Psoas muscle (tissue), 7 donors: ENCODE measurements at regions not wholly inside any gene's neighbourhood (a gene's known extent, or its start where the extent isn't known, plus 50 kb on each side); places are given as distances from the start of the nearest gene placed in this dataset.

Experiments used
- ATAC-seq, 4 donors: fragments of 200-7000 bp; cut with Tn5 transposase; one replicate each; pipeline ENCODE4 v1.9.1; 2020; ENCODE audit warnings: moderate library complexity in 3 of 4, mild to moderate bottlenecking in 2 of 4
- DNase-seq, 2 donors: peaks; one replicate each; pipeline ENCODE4 v3.0.0-alpha.2; 2020
- H3K27ac ChIP-seq: fragments of 200-600 bp; one replicate; pipeline ENCODE4 v1.8.0; 2022
- H3K27me3 ChIP-seq, 3 donors: fragments of 200-600 bp in 1 of 3; one replicate each; pipeline versions ENCODE4 v1.6.1 to v1.8.0; 2013 to 2022; ENCODE audit warnings: low read length in 2 of 3, mild to moderate bottlenecking in 2 of 3, moderate library complexity in 1 of 3; ENCODE audit not compliant: insufficient read depth in 3 of 3
- H3K36me3 ChIP-seq, 2 donors: fragments of 200-600 bp in 1 of 2; one replicate each; pipeline versions ENCODE4 v1.6.1 to v1.8.0; 2013 to 2022; ENCODE audit warnings: low read depth in 1 of 2, mild to moderate bottlenecking in 1 of 2, moderate library complexity in 1 of 2; ENCODE audit not compliant: insufficient read depth in 1 of 2
- H3K4me1 ChIP-seq: fragments of 200-600 bp; one replicate; pipeline ENCODE4 v1.8.0; 2022
- H3K4me3 ChIP-seq: fragments of 200-600 bp; one replicate; pipeline ENCODE4 v1.8.0; 2022; ENCODE audit warnings: mild to moderate bottlenecking
- H3K9me3 ChIP-seq: fragments of 200-600 bp; one replicate; pipeline ENCODE4 v1.8.0; 2022
- CTCF ChIP-seq: fragments of 200-600 bp; IDR thresholded peaks from one replicate; pipeline ENCODE4 v1.8.0; 2022; ENCODE audit warnings: antibody characterized with exemption
- WGBS, 3 donors: extraction: QIAGEN DNeasy Blood & Tissue Kit; methylation state at CpG; one replicate each; pipeline versions ENCODE4 v1.1.6 to v1.1.7; 2013; 5-methylcytosine and 5-hydroxymethylcytosine counted together
- intact Hi-C, 2 donors: fragments of 100-400 bp; cut with DNase I; formaldehyde crosslinking; loops; one replicate each; pipeline versions ENCODE4 v1.11.0 to v1.14.2; 2022
- donor health status: healthy with polysubstance abuse.
- donor health status: DM: no; HTN: no; CAD: no; lungs with moderate emphysema.
- donor health status: Bipolar disorder and iron deficiency.
- donor health status: healthy.
- donor health status: DM: yes; HTN: yes; CAD: no.
- donor health status: DM: no; HTN: no; CAD: no.
- donor health status: DM: yes; HTN: yes; CAD: no.

- Histone ChIP-seq H3K4me1 (peaks cover 5% of the 10 kb centered on the region), H3K36me3 (no peaks in the 10 kb centered on the region), H3K9me3 (no peaks in the 10 kb centered on the region), H3K4me3 (no peak overlapping the region), H3K27ac (no peak overlapping the region), H3K27me3 (no peaks in the 10 kb centered on the region)
- no peak for ATAC-seq
- intact Hi-C loops = no loop called here
- TF ChIP-seq CTCF = no peak
- DNase-seq = no peak
- WGBS, 3 donors = 94 to 98% (median 94%) methylated on average over 3 of the region's 3 CpGs
Observed at GRCh38 chr5:57859626-57860025, 377.0 kb upstream of the ACTBL2 start.

- no peak overlapping the region for H3K4me3 ChIP-seq
- no peak for TF ChIP-seq CTCF
- no peaks in the 10 kb centered on the region for H3K36me3 ChIP-seq
- H3K27me3 ChIP-seq = no peaks in the 10 kb centered on the region
- no peaks in the 10 kb centered on the region for H3K9me3 ChIP-seq
- intact Hi-C loops = no loop called here
- peaks cover 5% of the 10 kb centered on the region for H3K4me1 ChIP-seq
- DNase-seq (no peak), ATAC-seq (no peak)
- no peak overlapping the region for H3K27ac ChIP-seq
Observed at GRCh38 chr5:57858905-57859304, 376.3 kb upstream of the ACTBL2 start.

GRCh38 chr5:57857696-57858095 lies 375.1 kb upstream of the ACTBL2 start:
- H3K4me1 ChIP-seq = peaks cover 5% of the 10 kb centered on the region
- H3K36me3 ChIP-seq = no peaks in the 10 kb centered on the region
- H3K27me3 ChIP-seq = no peaks in the 10 kb centered on the region
- no peak overlapping the region for H3K4me3 ChIP-seq
- DNase-seq (no peak), ATAC-seq (no peak)
- intact Hi-C loops = no loop called here
- no peak for TF ChIP-seq CTCF
- H3K9me3 ChIP-seq = no peaks in the 10 kb centered on the region
- no peak overlapping the region for H3K27ac ChIP-seq

GRCh38 chr5:57855831-57856230 lies 373.2 kb upstream of the ACTBL2 start:
- no peak overlapping the region for H3K4me3 ChIP-seq
- H3K36me3 ChIP-seq = no peaks in the 10 kb centered on the region
- TF ChIP-seq CTCF = no peak
- ATAC-seq = no peak
- no peaks in the 10 kb centered on the region for H3K9me3 ChIP-seq
- 94 to 96% (median 96%) methylated on average over 2 of the region's 2 CpGs for WGBS, 3 donors
- H3K27me3 ChIP-seq = no peaks in the 10 kb centered on the region
- intact Hi-C loops = no loop called here
- H3K4me1 ChIP-seq = no peaks in the 10 kb centered on the region
- no peak overlapping the region for H3K27ac ChIP-seq
- DNase-seq = no peak

- DNase-seq (no peak), ATAC-seq (no peak)
- 79 to 84% (median 83%) methylated on average over 3 of the region's 3 CpGs for WGBS, 3 donors
- no peaks in the 10 kb centered on the region for H3K27me3 ChIP-seq
- intact Hi-C loops = no loop called here
- H3K4me3 ChIP-seq = no peak overlapping the region
- no peaks in the 10 kb centered on the region for H3K4me1 ChIP-seq
- no peak for TF ChIP-seq CTCF
- H3K9me3 ChIP-seq = no peaks in the 10 kb centered on the region
- H3K36me3 ChIP-seq = no peaks in the 10 kb centered on the region
- H3K27ac ChIP-seq = no peak overlapping the region
Observed at GRCh38 chr5:57853929-57854697, 371.5 kb upstream of the ACTBL2 start.
